22Rv1 (cell line): ENCODE measurements at regions not wholly inside any gene's neighbourhood (a gene's known extent, or its start where the extent isn't known, plus 50 kb on each side); places are given as distances from the start of the nearest gene placed in this dataset.
"Not testable (repeated sequence)": the region's sequence is repeated elsewhere in the genome, so short reads cannot be mapped to it uniquely, and the experiment has no call there.

Experiments used
- H3K27ac ChIP-seq: fragments of 450-650 bp; 2 replicates; pipeline ENCODE4 v1.5.1; 2017
- CTCF ChIP-seq: fragments of 450-650 bp; IDR thresholded peaks from 2 replicates; pipeline ENCODE4 v1.5.1; 2017; ENCODE audit warnings: mild to moderate bottlenecking
- ZFX ChIP-seq: fragments of 450-650 bp; IDR thresholded peaks from 2 replicates; pipeline ENCODE4 v1.6.1; 2017; ENCODE audit warnings: antibody characterized with exemption, borderline replicate concordance

- TF ChIP-seq CTCF (no peak), ZFX (no peak)
- H3K27ac ChIP-seq, result no peak overlapping the region
These were observed 78.0 kb upstream of the RNPC3 start for GRCh38 chr1:103447471-103447870.

GRCh38 chr1:103441342-103441741, 84.2 kb upstream of the RNPC3 start:
- TF ChIP-seq CTCF (no peak), ZFX (no peak)
- H3K27ac ChIP-seq, result no peak overlapping the region

GRCh38 chr1:103436568-103437100, 88.9 kb upstream of the RNPC3 start:
- not testable (repeated sequence) for H3K27ac ChIP-seq

- H3K27ac ChIP-seq, result no peak overlapping the region
- TF ChIP-seq CTCF, result no peak
- TF ChIP-seq ZFX, result no peak
These were observed 90.1 kb upstream of the RNPC3 start for GRCh38 chr1:103435443-103435842.

- TF ChIP-seq ZFX (no peak), CTCF (no peak)
- H3K27ac ChIP-seq, result no peak overlapping the region
These were observed 100.8 kb upstream of the RNPC3 start for GRCh38 chr1:103424650-103425049.

DNA sequence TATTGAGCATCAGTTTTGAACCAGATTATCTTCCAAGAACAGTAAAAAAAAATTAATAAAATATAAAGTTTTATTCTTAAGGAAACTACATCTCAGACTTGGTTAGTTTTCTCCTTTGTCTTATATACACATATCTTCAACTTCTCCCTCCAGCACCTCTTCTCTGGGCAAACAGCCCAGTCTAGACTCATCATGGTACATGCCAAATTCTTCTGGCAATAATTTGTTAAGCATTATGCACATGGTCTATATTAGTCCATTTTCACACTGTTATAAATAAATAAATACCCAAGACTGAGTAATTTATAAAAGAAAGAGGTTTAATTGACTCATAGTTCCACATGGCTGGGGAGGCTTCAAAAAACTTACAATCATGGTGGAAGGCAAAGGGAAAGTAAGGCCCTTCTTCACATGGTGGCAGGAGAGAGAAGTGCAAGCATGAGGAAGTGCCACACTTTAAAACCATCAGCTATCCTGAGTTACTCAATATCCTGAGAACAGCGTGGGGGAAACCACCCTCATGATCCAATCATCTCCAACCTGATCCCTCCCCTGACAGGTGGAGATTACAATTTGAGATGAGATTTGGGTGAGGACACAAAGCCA, 108.7 kb upstream of the RNPC3 start:
- no peak overlapping the region for H3K27ac ChIP-seq
- no peak for TF ChIP-seq CTCF
- TF ChIP-seq ZFX, result no peak

DNA sequence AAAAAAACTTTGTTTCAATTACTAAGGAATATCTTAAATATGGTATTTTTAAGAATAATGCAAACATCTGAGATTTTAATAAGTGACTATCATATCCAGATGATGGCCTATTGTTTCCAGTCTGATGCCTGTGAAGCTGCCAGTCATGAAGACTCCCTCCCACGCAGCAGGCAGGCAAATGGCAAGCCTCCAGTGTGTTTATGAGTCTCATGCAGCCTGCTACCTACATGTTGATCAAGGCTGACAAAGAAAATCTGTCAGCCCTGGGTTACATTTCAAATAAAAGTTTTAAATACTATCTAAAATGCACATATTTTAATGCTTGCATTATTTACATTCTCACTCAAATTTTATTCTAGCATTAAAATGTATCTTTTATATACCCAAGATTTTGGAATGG, 137.6 kb upstream of the RNPC3 start:
- TF ChIP-seq CTCF (no peak), ZFX (no peak)
- H3K27ac ChIP-seq, result no peak overlapping the region

DNA sequence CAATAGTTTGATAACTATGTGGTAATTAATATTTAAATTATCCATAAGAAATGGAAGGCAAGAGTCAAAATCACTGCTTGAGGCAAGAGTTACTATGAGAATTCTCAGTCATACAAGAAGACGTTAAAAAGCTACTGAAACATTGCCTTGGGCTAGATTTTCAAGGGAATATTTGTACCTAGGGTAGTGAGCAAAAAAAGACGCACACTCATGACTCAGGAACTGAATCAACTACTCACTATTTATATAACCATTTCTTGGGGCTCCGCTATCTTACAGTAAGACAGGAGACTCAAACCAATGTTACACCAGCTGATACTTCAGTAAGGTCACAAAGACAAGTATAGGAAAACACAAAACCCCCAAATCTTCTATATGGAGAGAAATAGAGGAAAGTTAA, 151.5 kb upstream of the RNPC3 start:
- no peak for TF ChIP-seq ZFX
- TF ChIP-seq CTCF, result no peak
- no peak overlapping the region for H3K27ac ChIP-seq
